CD1c-positive myeloid dendritic cell (primary cell): ENCODE measurements at regions not wholly inside any gene's neighbourhood (a gene's known extent, or its start where the extent isn't known, plus 50 kb on each side); places are given as distances from the start of the nearest gene placed in this dataset.

Source experiments
- DNase-seq: peaks from one replicate; pipeline ENCODE4 v3.0.0-alpha.2; 2016; ENCODE audit errors: extremely low spot score

- no peak for DNase-seq
Observed at GRCh38 chr7:45350896-45351295, 193.3 kb downstream of the RAMP3 start.

DNA sequence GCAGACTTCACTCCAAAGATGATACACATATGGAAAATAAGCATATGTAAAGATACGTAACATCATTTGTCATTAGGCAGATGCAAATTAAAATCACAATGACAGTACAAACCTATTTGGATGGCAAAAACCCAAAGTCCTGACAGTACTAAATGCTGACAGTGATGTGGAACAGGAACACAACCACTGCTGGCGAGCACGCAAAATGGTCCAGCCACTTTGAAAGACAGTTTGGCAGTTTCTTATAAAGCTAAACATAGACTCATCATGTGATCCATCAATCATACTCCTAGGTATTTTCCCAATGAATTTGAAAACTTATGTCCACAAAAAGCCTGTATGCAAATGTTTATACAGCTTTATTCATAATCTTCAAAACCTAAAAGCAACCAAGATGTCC is 200.7 kb downstream of the RAMP3 start:
- DNase-seq: no peak

DNA sequence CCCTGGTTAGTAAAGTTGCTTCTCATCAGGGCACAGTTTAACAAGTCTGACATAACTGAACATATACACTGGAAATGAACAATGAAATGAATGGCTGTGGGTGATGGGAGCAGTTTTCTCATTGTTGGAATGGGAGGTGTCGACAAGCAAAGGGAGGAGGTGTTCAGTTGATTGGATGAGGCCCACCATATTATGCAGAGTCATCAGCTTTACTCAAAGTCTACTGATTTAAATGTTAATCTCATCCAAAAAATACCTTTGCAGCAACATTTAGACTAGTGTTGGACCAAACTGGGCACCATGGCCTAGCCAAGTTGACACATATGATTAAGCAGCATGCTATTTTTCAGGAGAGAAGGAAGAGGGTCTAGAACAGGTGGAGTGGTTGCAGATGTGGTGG is 201.7 kb downstream of the RAMP3 start:
- DNase-seq: no peak

- no peak for DNase-seq
Observed at GRCh38 chr7:45359776-45360175, 202.2 kb downstream of the RAMP3 start.

GRCh38 chr7:45363669-45364068 is 206.1 kb downstream of the RAMP3 start:
- no peak for DNase-seq

- DNase-seq: no peak
Observed at GRCh38 chr7:45365341-45365740, 207.8 kb downstream of the RAMP3 start.

DNA sequence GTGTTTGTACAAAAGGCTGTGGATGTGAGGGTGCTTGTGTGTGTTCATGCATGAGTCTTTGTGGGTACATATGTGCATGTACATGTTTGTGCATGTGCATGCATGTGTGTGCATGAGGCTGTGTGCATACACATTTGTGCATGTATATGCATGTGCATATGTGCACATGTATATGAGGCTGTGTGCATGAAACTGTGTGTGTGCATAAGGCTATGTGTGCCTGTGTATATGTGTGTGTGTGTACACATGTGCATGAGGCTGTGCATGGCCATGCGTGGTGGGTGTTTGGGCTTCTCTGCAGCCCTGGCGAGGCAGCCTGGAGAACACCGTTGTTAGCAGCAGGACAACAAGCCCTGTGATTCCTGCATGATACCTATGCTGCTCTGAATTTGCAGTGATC is 207.7 kb upstream of the ADCY1 start:
- no peak for DNase-seq

- DNase-seq: no peak
Observed at GRCh38 chr7:45367026-45367425, 207.1 kb upstream of the ADCY1 start.

- no peak for DNase-seq
Observed at GRCh38 chr7:45368129-45368807, 205.9 kb upstream of the ADCY1 start.

- no peak for DNase-seq
Observed at GRCh38 chr7:45384499-45384898, 189.7 kb upstream of the ADCY1 start.

- DNase-seq: no peak
Observed at GRCh38 chr7:45387837-45388236, 186.3 kb upstream of the ADCY1 start.

GRCh38 chr7:45389073-45389872 is 184.9 kb upstream of the ADCY1 start:
- no peak for DNase-seq

DNA sequence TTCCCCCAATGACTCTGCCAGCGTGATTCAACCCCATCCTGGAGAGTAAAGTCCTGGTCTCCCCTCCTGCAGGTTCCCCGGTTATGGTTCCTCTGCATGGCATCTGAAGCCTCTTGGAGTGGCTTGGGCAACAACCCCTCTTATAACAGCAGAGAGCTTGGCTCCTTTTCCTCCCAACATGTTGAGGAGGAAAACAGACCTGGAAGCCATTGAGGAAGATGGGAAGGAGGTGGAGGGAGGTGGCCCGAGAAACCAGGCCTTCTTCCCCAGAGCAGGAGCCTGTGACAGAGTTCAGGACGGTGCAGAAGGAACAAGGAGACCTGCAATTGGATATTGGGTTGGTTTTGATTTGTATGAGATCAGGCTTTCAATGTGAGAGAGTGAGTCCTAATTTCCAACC is 184.0 kb upstream of the ADCY1 start:
- DNase-seq: no peak

DNA sequence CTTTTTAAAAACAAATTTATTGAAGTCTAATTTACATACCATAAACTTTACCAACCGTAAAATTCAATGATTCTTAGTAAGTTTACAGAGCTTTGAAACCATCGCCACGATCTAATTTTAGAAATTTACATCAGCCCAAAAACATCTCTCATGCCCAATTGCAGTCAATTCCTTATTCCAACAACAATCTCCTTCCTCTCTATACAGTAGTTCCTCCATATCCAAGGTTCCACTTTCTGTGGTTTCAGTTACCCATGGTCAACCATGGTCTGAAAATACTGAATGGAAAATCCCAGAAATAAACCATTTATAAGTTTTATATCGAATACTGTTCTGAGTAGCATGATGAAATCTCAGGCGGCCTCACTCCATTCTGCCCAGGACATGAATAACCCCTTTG is 183.4 kb upstream of the ADCY1 start:
- peak; percentile 23 for DNase-seq

DNA sequence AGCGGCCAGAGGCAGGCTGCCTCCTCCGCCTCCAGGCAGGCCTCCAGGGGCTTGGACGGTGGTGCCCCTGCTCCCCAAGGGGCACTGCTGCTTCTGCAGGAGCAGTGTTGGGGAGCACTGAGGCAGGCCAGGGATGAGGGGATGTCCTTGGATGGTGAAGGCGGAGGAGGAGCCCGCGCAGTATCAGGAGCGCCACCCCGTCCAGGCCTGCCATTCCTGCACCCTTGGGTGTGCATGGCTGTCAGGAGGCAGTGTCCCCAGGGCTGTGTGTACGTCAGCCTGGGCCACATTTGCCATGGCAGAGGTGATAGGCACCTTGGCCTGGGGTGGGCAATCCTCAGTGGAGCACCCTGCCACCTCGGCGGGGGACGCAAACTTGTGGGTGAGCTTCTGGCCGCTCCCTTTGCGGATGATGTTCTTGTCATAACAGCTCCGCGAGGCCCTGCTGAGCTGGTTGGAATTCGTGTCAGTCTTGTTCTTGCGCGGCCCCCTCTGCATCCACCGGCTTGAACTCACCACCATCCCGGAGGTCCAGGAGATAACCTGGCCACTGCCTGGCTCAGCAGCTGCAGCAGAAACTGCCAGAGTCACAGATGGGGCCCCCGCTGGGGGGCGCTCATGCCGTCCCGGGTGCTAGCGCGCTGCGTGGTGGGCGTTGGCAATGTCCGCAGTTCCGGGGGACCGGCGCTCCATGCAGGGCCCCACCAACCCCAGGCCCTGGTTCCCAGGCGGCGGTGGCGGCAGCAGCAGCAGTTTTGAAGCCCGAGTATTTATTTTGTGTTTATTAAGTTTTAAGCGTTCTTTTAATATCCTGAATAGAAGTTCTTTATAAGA is 182.3 kb upstream of the ADCY1 start:
- no peak for DNase-seq

GRCh38 chr7:45394117-45394708 is 180.0 kb upstream of the ADCY1 start:
- no peak for DNase-seq

GRCh38 chr7:45399069-45399468 is 175.1 kb upstream of the ADCY1 start:
- DNase-seq: no peak

GRCh38 chr7:45400680-45401079 is 173.5 kb upstream of the ADCY1 start:
- no peak for DNase-seq

DNA sequence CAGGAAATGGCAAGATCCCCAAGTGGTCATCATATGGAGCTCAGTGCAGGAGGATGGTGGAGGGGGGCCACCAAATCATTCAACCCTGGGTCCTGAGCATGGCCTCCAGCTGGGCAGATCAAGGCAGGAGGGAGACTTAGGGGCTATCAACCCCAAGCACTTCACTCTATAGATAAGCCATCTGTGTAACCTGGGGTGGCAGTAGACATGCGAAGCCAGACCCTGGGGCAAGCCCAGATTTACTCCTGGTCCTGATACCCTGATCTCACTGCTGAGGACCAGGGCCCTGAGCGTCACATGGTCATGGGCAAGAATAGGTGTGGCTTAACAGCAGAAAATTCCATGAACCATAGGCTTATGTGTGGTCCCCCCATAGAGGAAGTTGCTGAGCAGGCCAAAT is 173.0 kb upstream of the ADCY1 start:
- DNase-seq: no peak

DNA sequence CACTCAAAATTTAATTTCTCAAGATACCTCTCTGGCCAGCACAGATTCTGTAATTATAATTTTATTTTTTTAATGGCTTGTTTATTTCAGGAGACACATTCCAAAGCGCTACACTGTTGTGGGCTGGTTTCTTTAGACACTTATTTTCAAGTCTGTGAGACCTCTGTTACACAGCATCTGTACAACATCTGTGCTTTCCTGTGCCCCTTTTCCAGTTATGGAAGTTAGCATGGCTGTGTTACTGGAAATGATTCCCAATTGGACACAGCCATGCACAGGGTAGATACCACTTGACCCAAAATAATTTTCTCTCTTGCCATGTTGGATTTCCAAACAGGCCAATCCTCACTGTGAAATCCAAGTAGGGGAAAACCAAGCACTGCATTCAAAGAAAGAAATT is 172.3 kb upstream of the ADCY1 start:
- DNase-seq: no peak

- DNase-seq: peak; percentile 57
Observed at GRCh38 chr7:45402480-45403218, 171.5 kb upstream of the ADCY1 start.

- no peak for DNase-seq
Observed at GRCh38 chr7:45404622-45405021, 169.5 kb upstream of the ADCY1 start.
